ENCODE measurements at regions not wholly inside any gene's neighbourhood (a gene's known extent, or its start where the extent isn't known, plus 50 kb on each side); places are given as distances from the start of the nearest gene placed in this dataset.

GRCh38 chr10:37704566-37704965, 152.8 kb downstream of the ZNF248 start:
- in situ Hi-C loops (cut with MboI; ENCODE audit: low sequenced_read_pairs) = no loop called here
- Histone ChIP-seq H3K4me1 (no peaks in the 10 kb centered on the region), H3K27me3 (ENCODE audit: low read depth) (no peaks in the 10 kb centered on the region), H3K36me3 (replicated peaks) (no peaks in the 10 kb centered on the region), H3K9me3 (no peaks in the 10 kb centered on the region), H3K4me3 (no peak overlapping the region)
- no peak for DNase-seq (ENCODE audit: low spot score in 2 of 2)

- Histone ChIP-seq H3K36me3 (replicated peaks) (no peaks in the 10 kb centered on the region), H3K4me3 (no peak overlapping the region), H3K4me1 (no peaks in the 10 kb centered on the region), H3K27me3 (ENCODE audit: low read depth) (no peaks in the 10 kb centered on the region), H3K9me3 (no peaks in the 10 kb centered on the region)
- DNase-seq (ENCODE audit: low spot score in 2 of 2) = no peak
- in situ Hi-C loops (cut with MboI; ENCODE audit: low sequenced_read_pairs) = no loop called here
These were observed 153.5 kb downstream of the ZNF248 start for GRCh38 chr10:37703833-37704382.

- Histone ChIP-seq H3K36me3 (replicated peaks) (no peaks in the 10 kb centered on the region), H3K9me3 (no peaks in the 10 kb centered on the region; the same call in 1 of the 2 replicates), H3K4me1 (no peaks in the 10 kb centered on the region), H3K27me3 (ENCODE audit: low read depth) (no peaks in the 10 kb centered on the region), H3K4me3 (no peak overlapping the region)
- DNase-seq (ENCODE audit: low spot score in 2 of 2) = no peak
- in situ Hi-C loops (cut with MboI; ENCODE audit: low sequenced_read_pairs) = no loop called here
These were observed 154.3 kb downstream of the ZNF248 start for GRCh38 chr10:37703114-37703513.

- H3K27me3 ChIP-seq (ENCODE audit: low read depth) = no peaks in the 10 kb centered on the region
- H3K4me3 ChIP-seq = no peak overlapping the region
- no peaks in the 10 kb centered on the region for H3K36me3 ChIP-seq (replicated peaks)
- in situ Hi-C loops (cut with MboI; ENCODE audit: low sequenced_read_pairs) = no loop called here
- no peaks in the 10 kb centered on the region for H3K4me1 ChIP-seq
- no peak for DNase-seq (ENCODE audit: low spot score in 2 of 2)
- no peaks in the 10 kb centered on the region; the same call in 1 of the 2 replicates for H3K9me3 ChIP-seq
These were observed 155.5 kb downstream of the ZNF248 start for GRCh38 chr10:37701781-37702493.

- no peaks in the 10 kb centered on the region for H3K4me1 ChIP-seq
- H3K27me3 ChIP-seq (ENCODE audit: low read depth) = no peaks in the 10 kb centered on the region
- DNase-seq (ENCODE audit: low spot score in 2 of 2) = no peak
- H3K9me3 ChIP-seq = no peaks in the 10 kb centered on the region; the same call in 1 of the 2 replicates
- H3K4me3 ChIP-seq = no peak overlapping the region
- no peaks in the 10 kb centered on the region for H3K36me3 ChIP-seq (replicated peaks)
- in situ Hi-C loops (cut with MboI; ENCODE audit: low sequenced_read_pairs) = no loop called here
These were observed 156.3 kb downstream of the ZNF248 start for GRCh38 chr10:37700886-37701780.

- DNase-seq (ENCODE audit: low spot score in 2 of 2) = no peak
- in situ Hi-C loops (cut with MboI; ENCODE audit: low sequenced_read_pairs) = no loop called here
- Histone ChIP-seq H3K36me3 (replicated peaks) (no peaks in the 10 kb centered on the region), H3K4me3 (no peak overlapping the region), H3K9me3 (no peaks in the 10 kb centered on the region), H3K4me1 (no peaks in the 10 kb centered on the region), H3K27me3 (ENCODE audit: low read depth) (no peaks in the 10 kb centered on the region)
These were observed 169.8 kb downstream of the ZNF248 start for GRCh38 chr10:37687581-37687980.

GRCh38 chr10:37685741-37686683, 171.4 kb downstream of the ZNF248 start:
- DNase-seq (ENCODE audit: low spot score in 2 of 2) = no peak
- no peaks in the 10 kb centered on the region for H3K4me1 ChIP-seq
- in situ Hi-C loops (cut with MboI; ENCODE audit: low sequenced_read_pairs) = no loop called here
- H3K36me3 ChIP-seq (replicated peaks) = no peaks in the 10 kb centered on the region
- H3K4me3 ChIP-seq = no peak overlapping the region
- no peaks in the 10 kb centered on the region for H3K9me3 ChIP-seq
- H3K27me3 ChIP-seq (ENCODE audit: low read depth) = no peaks in the 10 kb centered on the region

- in situ Hi-C loops (cut with MboI; ENCODE audit: low sequenced_read_pairs) = no loop called here
- H3K9me3 ChIP-seq = no peaks in the 10 kb centered on the region
- no peak for DNase-seq (ENCODE audit: low spot score in 2 of 2)
These were observed 172.6 kb downstream of the ZNF248 start for GRCh38 chr10:37684765-37685164.

GRCh38 chr10:37682617-37683016, 174.8 kb downstream of the ZNF248 start:
- Histone ChIP-seq H3K36me3 (replicated peaks) (no peaks in the 10 kb centered on the region), H3K9me3 (no peaks in the 10 kb centered on the region), H3K4me1 (no peaks in the 10 kb centered on the region), H3K4me3 (no peak overlapping the region), H3K27me3 (ENCODE audit: low read depth) (no peaks in the 10 kb centered on the region)
- in situ Hi-C loops (cut with MboI; ENCODE audit: low sequenced_read_pairs) = no loop called here
- no peak for DNase-seq (ENCODE audit: low spot score in 2 of 2)

More at GRCh38 chr10:37684765-37685164, 172.6 kb downstream of the ZNF248 start:
- no peaks in the 10 kb centered on the region for H3K4me1 ChIP-seq
- H3K36me3 ChIP-seq (replicated peaks) = no peaks in the 10 kb centered on the region
- no peaks in the 10 kb centered on the region for H3K27me3 ChIP-seq (ENCODE audit: low read depth)
- no peak overlapping the region for H3K4me3 ChIP-seq

GRCh38 chr10:37681617-37681999, 175.8 kb downstream of the ZNF248 start:
- no peak for DNase-seq (ENCODE audit: low spot score in 2 of 2)
- Histone ChIP-seq H3K36me3 (replicated peaks) (no peaks in the 10 kb centered on the region), H3K27me3 (ENCODE audit: low read depth) (no peaks in the 10 kb centered on the region), H3K9me3 (no peaks in the 10 kb centered on the region), H3K4me3 (no peak overlapping the region), H3K4me1 (no peaks in the 10 kb centered on the region)
- in situ Hi-C loops (cut with MboI; ENCODE audit: low sequenced_read_pairs) = no loop called here

GRCh38 chr10:37680716-37681616, 176.4 kb downstream of the ZNF248 start:
- Histone ChIP-seq H3K9me3 (no peaks in the 10 kb centered on the region), H3K27me3 (ENCODE audit: low read depth) (no peaks in the 10 kb centered on the region), H3K4me1 (no peaks in the 10 kb centered on the region), H3K36me3 (replicated peaks) (no peaks in the 10 kb centered on the region), H3K4me3 (no peak overlapping the region)
- in situ Hi-C loops (cut with MboI; ENCODE audit: low sequenced_read_pairs) = no loop called here
- no peak for DNase-seq (ENCODE audit: low spot score in 2 of 2)

- no peak for DNase-seq (ENCODE audit: low spot score in 2 of 2)
- Histone ChIP-seq H3K9me3 (no peaks in the 10 kb centered on the region), H3K27me3 (ENCODE audit: low read depth) (no peaks in the 10 kb centered on the region), H3K4me3 (no peak overlapping the region), H3K4me1 (no peaks in the 10 kb centered on the region), H3K36me3 (replicated peaks) (no peaks in the 10 kb centered on the region)
- in situ Hi-C loops (cut with MboI; ENCODE audit: low sequenced_read_pairs) = no loop called here
These were observed 177.1 kb downstream of the ZNF248 start for GRCh38 chr10:37680243-37680683.

All from HAP-1 (cell line).